ENCODE measurements at regions not wholly inside any gene's neighbourhood (a gene's known extent, or its start where the extent isn't known, plus 50 kb on each side); places are given as distances from the start of the nearest gene placed in this dataset.

DNA sequence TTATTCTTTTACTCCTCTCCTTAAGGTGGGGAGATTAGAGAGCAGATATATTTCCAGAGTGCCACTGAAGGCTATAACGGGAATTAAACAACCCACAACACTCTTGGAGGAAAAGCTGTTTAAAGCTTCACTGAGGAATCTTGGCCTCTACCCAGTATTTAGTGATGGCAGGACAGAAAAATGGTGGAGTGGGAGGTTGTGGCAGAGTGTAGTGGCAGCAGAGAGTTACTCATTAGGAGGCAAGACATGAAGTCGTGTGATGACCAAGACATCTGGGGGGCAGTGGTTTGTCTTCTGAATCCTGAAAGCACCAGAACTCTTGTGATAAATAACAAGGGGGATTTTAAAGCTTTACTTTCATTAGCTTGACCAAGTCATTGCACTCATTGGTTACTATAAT is 563.5 kb upstream of the SLITRK5 start:
- TF ChIP-seq, protein P1, sequence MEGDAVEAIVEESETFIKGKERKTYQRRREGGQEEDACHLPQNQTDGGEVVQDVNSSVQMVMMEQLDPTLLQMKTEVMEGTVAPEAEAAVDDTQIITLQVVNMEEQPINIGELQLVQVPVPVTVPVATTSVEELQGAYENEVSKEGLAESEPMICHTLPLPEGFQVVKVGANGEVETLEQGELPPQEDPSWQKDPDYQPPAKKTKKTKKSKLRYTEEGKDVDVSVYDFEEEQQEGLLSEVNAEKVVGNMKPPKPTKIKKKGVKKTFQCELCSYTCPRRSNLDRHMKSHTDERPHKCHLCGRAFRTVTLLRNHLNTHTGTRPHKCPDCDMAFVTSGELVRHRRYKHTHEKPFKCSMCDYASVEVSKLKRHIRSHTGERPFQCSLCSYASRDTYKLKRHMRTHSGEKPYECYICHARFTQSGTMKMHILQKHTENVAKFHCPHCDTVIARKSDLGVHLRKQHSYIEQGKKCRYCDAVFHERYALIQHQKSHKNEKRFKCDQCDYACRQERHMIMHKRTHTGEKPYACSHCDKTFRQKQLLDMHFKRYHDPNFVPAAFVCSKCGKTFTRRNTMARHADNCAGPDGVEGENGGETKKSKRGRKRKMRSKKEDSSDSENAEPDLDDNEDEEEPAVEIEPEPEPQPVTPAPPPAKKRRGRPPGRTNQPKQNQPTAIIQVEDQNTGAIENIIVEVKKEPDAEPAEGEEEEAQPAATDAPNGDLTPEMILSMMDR (IDR thresholded peaks at IDR 0.05; ENCODE audit: low read length), result no peak
- no peak for TF ChIP-seq EZH2 (IDR thresholded peaks at IDR 0.05; ENCODE audit: borderline replicate concordance, low read length)

All from OCI-LY1 (cell line).